Skeletal muscle tissue (tissue), 3 donors: ENCODE measurements at regions not wholly inside any gene's neighbourhood (a gene's known extent, or its start where the extent isn't known, plus 50 kb on each side); places are given as distances from the start of the nearest gene placed in this dataset.

Experiments used
- H3K27ac ChIP-seq: one replicate; pipeline ENCODE4 v1.7.0; 2013; ENCODE audit warnings: mild to moderate bottlenecking, low read depth, low read length, inconsistent platforms
- H3K27me3 ChIP-seq, 3 donors: one replicate each; pipeline ENCODE4 v1.7.0; 2013; ENCODE audit warnings: low read length in 3 of 3; ENCODE audit not compliant: control insufficient read depth in 3 of 3, insufficient read depth in 3 of 3
- H3K36me3 ChIP-seq, 3 donors: one replicate each; pipeline ENCODE4 v1.7.0; 2013; ENCODE audit warnings: low read length in 3 of 3; ENCODE audit not compliant: control insufficient read depth in 3 of 3, insufficient read depth in 3 of 3
- H3K4me1 ChIP-seq, 3 donors: one replicate each; pipeline ENCODE4 v1.7.0; 2013; ENCODE audit warnings: low read length in 3 of 3, mild to moderate bottlenecking in 3 of 3; ENCODE audit not compliant: control insufficient read depth in 3 of 3, insufficient read depth in 3 of 3
- H3K4me3 ChIP-seq, 3 donors: one replicate each; pipeline ENCODE4 v1.7.0; 2013; ENCODE audit warnings: low read length in 3 of 3
- H3K9ac ChIP-seq, 3 donors: one replicate each; pipeline ENCODE4 v1.7.0; 2013; ENCODE audit warnings: low read length in 3 of 3, mild to moderate bottlenecking in 3 of 3, moderate library complexity in 2 of 3, low read depth in 1 of 3
- H3K9me3 ChIP-seq, 3 donors: one replicate each; pipeline ENCODE4 v1.7.0; 2013; ENCODE audit warnings: low read length in 3 of 3; ENCODE audit not compliant: control insufficient read depth in 3 of 3
- donor health status: Osteomylitis.

DNA sequence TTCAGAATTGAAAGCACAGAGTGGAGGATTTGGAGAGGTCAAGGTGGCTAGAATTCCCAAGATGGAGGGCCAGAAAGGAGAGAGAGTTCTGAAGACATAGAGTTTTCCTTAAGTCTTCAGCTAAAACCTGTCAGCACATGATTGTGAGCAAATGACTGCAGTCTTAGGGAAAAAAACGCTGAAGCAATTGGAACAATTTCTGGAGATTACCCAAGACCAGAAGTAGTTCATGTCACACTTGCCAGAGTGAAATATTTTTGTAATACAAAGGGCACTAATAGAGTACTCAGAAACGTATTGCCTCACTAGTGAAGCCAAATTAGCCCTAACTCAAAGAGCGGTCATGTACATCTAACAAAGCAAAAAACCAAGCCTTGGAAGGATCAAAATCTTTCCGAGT is 541.3 kb upstream of the MARCKS start:
- H3K36me3 ChIP-seq: no peaks in the 10 kb centered on the region
- no peak overlapping the region for H3K27ac ChIP-seq
- H3K9ac ChIP-seq: no peak overlapping the region
- no peaks in the 10 kb centered on the region for H3K9me3 ChIP-seq
- no peaks in the 10 kb centered on the region for H3K27me3 ChIP-seq
- no peaks in the 10 kb centered on the region for H3K4me1 ChIP-seq
- no peak overlapping the region for H3K4me3 ChIP-seq

DNA sequence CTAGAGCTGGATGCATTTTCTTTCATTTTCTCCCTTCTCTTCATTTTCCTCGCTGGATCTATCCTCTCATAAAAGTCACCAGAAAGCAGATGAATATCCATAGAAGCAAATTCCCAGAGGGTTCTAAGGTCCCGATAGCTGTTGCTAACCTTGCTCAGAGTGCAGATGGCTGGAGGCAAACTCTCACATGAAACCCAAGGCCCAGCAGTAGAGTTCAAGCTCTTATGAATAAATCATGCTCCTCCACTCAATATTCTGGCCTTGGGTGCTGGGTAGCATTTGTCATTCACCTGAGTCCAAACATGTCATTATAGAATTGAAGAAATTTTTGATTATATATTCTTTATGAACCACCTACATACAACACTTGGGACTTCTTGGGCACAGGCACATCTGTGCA is 539.7 kb upstream of the MARCKS start:
- Histone ChIP-seq H3K4me1 (no peaks in the 10 kb centered on the region), H3K9me3 (no peaks in the 10 kb centered on the region), H3K27ac (no peak overlapping the region), H3K36me3 (no peaks in the 10 kb centered on the region), H3K27me3 (no peaks in the 10 kb centered on the region), H3K4me3 (no peak overlapping the region), H3K9ac (no peak overlapping the region)

DNA sequence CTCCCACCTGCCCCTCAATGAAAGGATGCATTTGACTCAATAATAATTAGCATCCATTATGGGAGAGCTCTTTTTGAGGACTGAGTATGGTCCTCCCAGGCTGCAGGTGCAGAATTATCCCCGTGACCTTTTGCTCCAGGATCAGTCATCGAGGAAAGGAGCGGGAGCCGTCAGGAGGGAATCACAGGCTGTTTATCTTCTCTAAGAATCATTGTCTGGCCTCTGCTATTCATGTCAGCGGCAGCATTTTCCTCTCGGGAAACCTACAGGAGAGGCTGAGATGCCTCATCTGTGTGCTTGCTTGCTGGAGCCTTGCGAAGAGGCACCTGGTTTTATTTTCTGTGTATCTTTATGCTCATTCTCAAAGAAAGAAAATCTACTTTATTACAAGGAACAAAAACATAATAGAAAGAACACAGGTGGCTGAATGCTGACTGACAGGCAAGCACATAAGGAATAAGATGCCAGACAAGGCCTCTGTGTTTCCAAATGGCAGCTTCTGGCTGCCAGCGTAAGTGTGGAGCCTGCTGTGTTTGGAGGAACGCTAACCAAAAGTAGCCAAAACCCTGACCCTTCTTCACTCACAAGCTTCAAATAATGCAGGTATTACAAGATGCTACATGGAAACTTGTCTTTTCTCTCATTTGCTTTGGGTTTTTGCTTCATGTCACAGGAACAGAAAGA is 539.1 kb upstream of the MARCKS start:
- no peaks in the 10 kb centered on the region for H3K36me3 ChIP-seq
- H3K27ac ChIP-seq: no peak overlapping the region
- no peaks in the 10 kb centered on the region for H3K27me3 ChIP-seq
- H3K4me1 ChIP-seq: no peaks in the 10 kb centered on the region
- no peak overlapping the region for H3K4me3 ChIP-seq
- no peaks in the 10 kb centered on the region for H3K9me3 ChIP-seq
- H3K9ac ChIP-seq: no peak overlapping the region

DNA sequence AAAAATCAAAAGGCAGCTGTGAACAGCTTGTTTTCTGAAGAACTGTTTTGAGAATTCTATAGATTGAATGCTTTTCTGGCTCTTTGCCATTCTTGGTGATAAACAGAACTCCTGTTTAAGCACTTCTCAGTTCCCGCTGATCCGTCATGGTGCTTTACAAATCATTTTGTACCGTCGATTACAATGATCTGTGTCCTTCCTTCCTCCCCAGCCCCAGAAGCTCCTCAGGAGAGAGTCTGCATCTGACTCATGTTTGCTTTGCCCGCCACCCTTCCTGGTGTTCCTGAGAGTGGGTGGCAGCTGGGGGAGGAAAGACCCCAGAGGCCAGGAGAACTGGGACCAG is 538.6 kb upstream of the MARCKS start:
- H3K36me3 ChIP-seq: no peaks in the 10 kb centered on the region
- H3K4me1 ChIP-seq: no peaks in the 10 kb centered on the region
- no peak overlapping the region for H3K4me3 ChIP-seq
- no peak overlapping the region for H3K27ac ChIP-seq
- H3K9ac ChIP-seq: no peak overlapping the region
- no peaks in the 10 kb centered on the region for H3K9me3 ChIP-seq
- H3K27me3 ChIP-seq: no peaks in the 10 kb centered on the region

DNA sequence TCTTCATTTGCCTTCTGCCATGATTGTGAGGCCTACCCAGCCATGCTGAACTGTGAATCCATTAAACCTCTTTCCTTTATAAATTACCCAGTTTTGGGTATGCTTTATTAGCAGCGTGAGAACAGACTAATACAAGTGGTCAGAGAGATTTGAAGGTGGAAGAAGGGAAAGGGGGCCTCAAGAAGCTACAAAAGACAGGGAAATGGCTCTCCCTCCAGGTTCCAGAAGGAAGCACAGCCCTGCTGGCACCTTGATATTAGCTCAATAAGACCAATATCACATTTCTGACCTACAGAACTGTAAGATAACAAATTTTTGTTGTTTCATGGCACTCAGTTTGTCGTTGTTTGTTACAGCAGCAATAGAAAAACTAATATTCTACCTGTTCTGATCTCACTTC is 536.5 kb upstream of the MARCKS start:
- Histone ChIP-seq H3K36me3 (no peaks in the 10 kb centered on the region), H3K4me1 (no peaks in the 10 kb centered on the region), H3K9me3 (no peaks in the 10 kb centered on the region), H3K4me3 (no peak overlapping the region), H3K27me3 (no peaks in the 10 kb centered on the region), H3K27ac (no peak overlapping the region), H3K9ac (no peak overlapping the region)

DNA sequence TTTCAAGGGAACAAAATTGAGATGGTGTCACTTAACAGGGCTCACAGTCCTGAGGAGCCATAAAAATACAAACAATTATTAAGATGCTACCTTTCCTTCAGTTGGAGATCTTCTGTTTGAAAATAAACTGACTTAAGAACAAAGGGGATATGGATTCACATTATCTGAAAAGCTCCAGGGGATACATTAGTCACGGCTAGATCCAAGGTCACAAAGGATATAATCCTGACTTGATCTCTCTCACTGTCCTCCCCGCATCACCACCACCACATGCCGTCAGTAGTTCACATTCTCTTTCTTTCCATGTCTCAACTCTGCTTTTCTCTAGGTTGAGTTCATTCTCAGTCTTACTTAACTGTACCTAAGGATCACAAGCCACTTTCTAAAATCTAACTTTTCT is 530.4 kb upstream of the MARCKS start:
- H3K9me3 ChIP-seq: no peaks in the 10 kb centered on the region
- H3K27ac ChIP-seq: no peak overlapping the region
- no peak overlapping the region for H3K9ac ChIP-seq
- no peaks in the 10 kb centered on the region for H3K36me3 ChIP-seq
- no peaks in the 10 kb centered on the region for H3K4me1 ChIP-seq
- H3K4me3 ChIP-seq: no peak overlapping the region
- H3K27me3 ChIP-seq: no peaks in the 10 kb centered on the region

DNA sequence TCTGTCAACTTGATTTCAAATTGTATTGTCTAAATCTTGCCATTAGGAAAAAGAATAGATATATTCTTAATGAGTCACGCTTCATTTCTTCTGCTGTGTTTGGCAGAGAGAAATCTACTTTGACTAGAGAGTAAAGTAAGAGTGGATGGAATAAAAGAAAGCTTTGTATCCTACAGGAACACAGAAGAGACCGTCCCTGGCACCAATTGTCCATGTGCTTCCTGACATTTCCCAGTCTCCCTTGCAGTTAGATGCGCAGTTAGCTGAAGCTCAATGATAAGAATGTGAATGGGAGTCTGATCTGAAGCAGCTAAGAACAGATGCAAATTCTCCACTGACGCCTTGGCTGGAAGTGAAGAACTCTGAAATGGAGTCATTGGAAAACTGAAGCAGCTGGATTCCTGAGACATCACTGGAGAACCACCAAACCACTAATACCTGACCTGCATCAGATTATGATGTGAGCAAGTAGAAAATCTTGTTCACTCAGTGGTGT is 528.2 kb upstream of the MARCKS start:
- Histone ChIP-seq H3K27ac (no peak overlapping the region), H3K9ac (no peak overlapping the region), H3K4me1 (no peaks in the 10 kb centered on the region), H3K27me3 (no peaks in the 10 kb centered on the region), H3K9me3 (no peaks in the 10 kb centered on the region), H3K36me3 (no peaks in the 10 kb centered on the region), H3K4me3 (no peak overlapping the region)

DNA sequence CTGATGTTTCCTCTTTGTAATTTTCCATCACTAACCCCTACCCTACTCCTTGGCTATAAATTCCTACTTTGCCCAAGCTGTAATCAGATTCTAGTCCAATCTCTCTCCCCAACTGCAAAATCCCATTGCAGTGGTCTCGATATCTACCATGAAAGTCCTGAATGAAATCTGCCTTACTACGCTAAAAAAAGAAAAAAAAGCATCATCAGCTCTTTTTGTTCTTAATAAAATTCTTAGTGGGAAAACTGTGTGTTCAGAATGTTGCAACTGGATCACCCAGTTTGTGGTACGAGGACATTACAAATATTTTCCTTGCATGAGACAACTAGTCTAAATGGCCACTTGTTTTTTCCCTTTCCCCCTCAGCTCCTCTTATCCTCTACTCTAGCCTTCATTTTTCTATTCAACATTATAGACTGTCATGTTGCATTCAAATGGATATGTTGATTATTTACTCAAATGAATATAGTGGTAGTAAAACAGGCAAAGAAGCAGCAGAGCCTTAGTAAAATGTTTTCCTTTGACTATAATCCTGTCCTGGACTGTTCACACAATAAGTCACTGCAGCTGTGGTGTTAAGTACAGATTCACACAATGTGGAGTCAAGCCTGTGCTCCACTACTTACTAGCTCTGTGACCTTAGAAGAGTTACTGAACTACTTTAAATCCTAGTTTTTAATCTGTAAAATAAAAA is 527.1 kb upstream of the MARCKS start:
- H3K9me3 ChIP-seq: no peaks in the 10 kb centered on the region
- no peaks in the 10 kb centered on the region for H3K27me3 ChIP-seq
- no peak overlapping the region for H3K9ac ChIP-seq
- no peaks in the 10 kb centered on the region for H3K36me3 ChIP-seq
- no peak overlapping the region for H3K4me3 ChIP-seq
- H3K4me1 ChIP-seq: no peaks in the 10 kb centered on the region
- no peak overlapping the region for H3K27ac ChIP-seq

DNA sequence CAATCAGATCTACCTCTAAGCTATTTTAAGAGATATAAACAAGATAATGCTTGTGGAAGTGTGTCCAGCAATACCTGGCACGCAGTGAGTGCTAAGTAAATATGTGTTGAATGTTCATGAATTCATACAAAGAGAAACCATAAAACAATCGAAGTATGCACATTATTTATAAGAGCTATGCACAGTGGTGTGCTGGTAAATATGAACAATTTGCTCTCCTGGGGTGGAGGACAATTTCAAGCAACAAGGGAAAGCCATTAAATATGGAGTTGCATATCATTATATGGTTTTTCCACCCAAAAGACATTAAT is 526.6 kb upstream of the MARCKS start:
- no peaks in the 10 kb centered on the region for H3K36me3 ChIP-seq
- H3K4me3 ChIP-seq: no peak overlapping the region
- H3K9ac ChIP-seq: no peak overlapping the region
- no peak overlapping the region for H3K27ac ChIP-seq
- H3K27me3 ChIP-seq: no peaks in the 10 kb centered on the region
- no peaks in the 10 kb centered on the region for H3K4me1 ChIP-seq
- no peaks in the 10 kb centered on the region for H3K9me3 ChIP-seq

DNA sequence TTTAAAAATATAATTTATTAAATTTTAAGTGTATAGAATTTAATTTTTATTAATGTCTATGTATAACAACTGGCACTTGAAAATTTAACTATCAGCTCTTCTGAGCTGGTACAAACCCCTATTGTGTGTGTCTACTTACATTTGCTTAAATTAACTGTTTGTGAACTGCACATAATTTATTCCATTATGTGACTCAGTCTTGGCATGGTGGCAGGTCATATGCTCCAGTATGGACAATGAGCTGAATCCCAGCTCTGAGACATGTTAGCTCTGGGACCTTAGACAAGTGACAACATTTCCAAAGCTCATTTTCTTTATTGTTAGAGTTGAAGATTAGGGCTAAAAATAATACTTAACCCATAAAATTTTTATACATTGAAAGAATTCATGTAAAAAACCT is 526.1 kb upstream of the MARCKS start:
- no peaks in the 10 kb centered on the region for H3K9me3 ChIP-seq
- H3K9ac ChIP-seq: no peak overlapping the region
- H3K27me3 ChIP-seq: no peaks in the 10 kb centered on the region
- no peak overlapping the region for H3K27ac ChIP-seq
- H3K4me3 ChIP-seq: no peak overlapping the region
- H3K36me3 ChIP-seq: no peaks in the 10 kb centered on the region
- no peaks in the 10 kb centered on the region for H3K4me1 ChIP-seq
